ENCODE measurements at regions not wholly inside any gene's neighbourhood (a gene's known extent, or its start where the extent isn't known, plus 50 kb on each side); places are given as distances from the start of the nearest gene placed in this dataset.

DNA sequence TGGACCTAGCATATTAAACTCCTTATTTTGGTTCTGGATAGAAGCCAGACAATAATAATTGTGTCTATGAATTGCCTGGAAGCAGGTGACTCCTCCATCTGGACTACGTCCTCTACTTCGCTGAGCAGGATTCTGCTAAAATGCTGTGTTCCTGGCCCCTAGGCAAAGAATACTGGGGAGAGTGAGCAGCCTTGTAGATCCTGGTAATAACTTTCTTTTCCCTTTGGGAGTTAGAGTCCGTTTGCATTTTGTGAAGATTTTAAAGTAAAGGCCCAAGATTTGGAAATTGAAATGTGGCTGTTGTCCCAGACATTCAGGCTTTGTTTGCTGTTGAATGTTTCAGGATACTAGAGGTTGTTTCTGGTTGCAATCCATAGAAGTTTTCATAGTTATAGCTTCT is 511.9 kb upstream of the KLF12 start:
- TF ChIP-seq, protein P1, sequence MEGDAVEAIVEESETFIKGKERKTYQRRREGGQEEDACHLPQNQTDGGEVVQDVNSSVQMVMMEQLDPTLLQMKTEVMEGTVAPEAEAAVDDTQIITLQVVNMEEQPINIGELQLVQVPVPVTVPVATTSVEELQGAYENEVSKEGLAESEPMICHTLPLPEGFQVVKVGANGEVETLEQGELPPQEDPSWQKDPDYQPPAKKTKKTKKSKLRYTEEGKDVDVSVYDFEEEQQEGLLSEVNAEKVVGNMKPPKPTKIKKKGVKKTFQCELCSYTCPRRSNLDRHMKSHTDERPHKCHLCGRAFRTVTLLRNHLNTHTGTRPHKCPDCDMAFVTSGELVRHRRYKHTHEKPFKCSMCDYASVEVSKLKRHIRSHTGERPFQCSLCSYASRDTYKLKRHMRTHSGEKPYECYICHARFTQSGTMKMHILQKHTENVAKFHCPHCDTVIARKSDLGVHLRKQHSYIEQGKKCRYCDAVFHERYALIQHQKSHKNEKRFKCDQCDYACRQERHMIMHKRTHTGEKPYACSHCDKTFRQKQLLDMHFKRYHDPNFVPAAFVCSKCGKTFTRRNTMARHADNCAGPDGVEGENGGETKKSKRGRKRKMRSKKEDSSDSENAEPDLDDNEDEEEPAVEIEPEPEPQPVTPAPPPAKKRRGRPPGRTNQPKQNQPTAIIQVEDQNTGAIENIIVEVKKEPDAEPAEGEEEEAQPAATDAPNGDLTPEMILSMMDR (IDR thresholded peaks at IDR 0.05), result no peak
- no peak for TF ChIP-seq EP300 (IDR thresholded peaks at IDR 0.05)
- TF ChIP-seq POLR2A (IDR thresholded peaks at IDR 0.05), result no peak
- TF ChIP-seq POLR2AphosphoS5 (IDR thresholded peaks at IDR 0.05), result no peak

Data from gastroesophageal sphincter (tissue), 3 donors.